Spleen (tissue), 11 donors: ENCODE measurements at regions not wholly inside any gene's neighbourhood (a gene's known extent, or its start where the extent isn't known, plus 50 kb on each side); places are given as distances from the start of the nearest gene placed in this dataset.

Experiments
- DNase-seq: peaks from one replicate; pipeline ENCODE4 v3.0.0-alpha.2; 2020
- H3K27ac ChIP-seq, 8 donors: fragments of 200-600 bp; sonication (generic) in 7 of 8; 1 replicate in 4 of 8; 2 replicates in 4 of 8; pipeline versions ENCODE4 v1.5.0 to v1.8.0; 2016 to 2021; ENCODE audit warnings: inconsistent platforms in 4 of 8, mild to moderate bottlenecking in 4 of 8, moderate library complexity in 1 of 8
- H3K27me3 ChIP-seq, 7 donors: fragments of 200-600 bp; sonication (generic) in 6 of 7; replicated peaks in 1 of 7; 1 replicate in 4 of 7; 2 replicates in 3 of 7; pipeline versions ENCODE4 v1.5.0 to v1.8.0; 2016 to 2021; ENCODE audit warnings: inconsistent platforms in 3 of 7, mild to moderate bottlenecking in 1 of 7
- H3K36me3 ChIP-seq, 6 donors: fragments of 200-600 bp; sonication (generic) in 5 of 6; 1 replicate in 4 of 6; 2 replicates in 2 of 6; pipeline versions ENCODE4 v1.5.0 to v1.8.0; 2016 to 2021; ENCODE audit warnings: inconsistent platforms in 2 of 6
- H3K4me1 ChIP-seq, 6 donors: fragments of 200-600 bp; sonication (generic) in 5 of 6; 1 replicate in 3 of 6; 2 replicates in 3 of 6; pipeline versions ENCODE4 v1.5.0 to v1.8.0; 2016 to 2021; ENCODE audit warnings: inconsistent platforms in 3 of 6
- H3K4me3 ChIP-seq, 8 donors: fragments of 200-600 bp; sonication (generic) in 7 of 8; 1 replicate in 4 of 8; 2 replicates in 4 of 8; pipeline versions ENCODE4 v1.5.0 to v1.8.0; 2016 to 2021; ENCODE audit warnings: inconsistent platforms in 4 of 8, mild to moderate bottlenecking in 4 of 8, moderate library complexity in 2 of 8
- H3K9me3 ChIP-seq, 8 donors: fragments of 200-600 bp; sonication (generic) in 7 of 8; 1 replicate in 4 of 8; 2 replicates in 4 of 8; pipeline versions ENCODE4 v1.5.0 to v1.8.0; 2016 to 2021; ENCODE audit warnings: inconsistent platforms in 4 of 8
- CTCF ChIP-seq, 11 experiments: fragments of 200-600 bp in 7 of 11; fragments of 450-650 bp in 4 of 11; sonication (generic) in 4 of 11; IDR thresholded peaks in 8 of 11; conservative IDR thresholded peaks in 3 of 11; 1 replicate in 7 of 11; 2 replicates in 4 of 11; pipeline versions ENCODE4 v1.4.0 to v1.8.0; 2016 to 2021; ENCODE audit warnings: antibody characterized with exemption in 11 of 11, inconsistent platforms in 4 of 11, mild to moderate bottlenecking in 1 of 11
- POLR2A ChIP-seq, 3 donors: fragments of 450-650 bp; IDR thresholded peaks; one replicate each; pipeline ENCODE4 v1.5.1; 2017; ENCODE audit warnings: antibody characterized with exemption in 3 of 3, mild to moderate bottlenecking in 1 of 3
- POLR2AphosphoS5 ChIP-seq, 3 donors: sonication (generic); formaldehyde crosslinking; IDR thresholded peaks; one replicate each; pipeline ENCODE4 v1.5.1; 2017; ENCODE audit warnings: antibody characterized with exemption in 3 of 3
- WGBS, 5 donors: extraction: QIAGEN DNeasy Blood & Tissue Kit in 3 of 5; methylation state at CpG; one replicate each; pipeline versions ENCODE4 v1.1.5 to v1.1.7; 2013 to 2018; 5-methylcytosine and 5-hydroxymethylcytosine counted together
- intact Hi-C: fragments of 100-400 bp; cut with DNase I; formaldehyde crosslinking; loops from one replicate; pipeline ENCODE4 v1.15.0; 2023; ENCODE audit warnings: low total_unique reads
- donor health status: healthy with polysubstance abuse.
- donor health status: DM: no; HTN: no; CAD: no; lungs with moderate emphysema.
- donor health status: DM: no; HTN: no; CAD: no.
- donor health status: Bipolar disorder and iron deficiency.
- donor health status: healthy.
- donor health status: DM: no; HTN: no; CAD: no.
- donor health status: DM: yes; HTN: yes; CAD: no.

GRCh38 chr12:116489116-116489515, 70.1 kb upstream of the MAP1LC3B2 start:
- TF ChIP-seq POLR2AphosphoS5 (IDR thresholded peaks at IDR 0.05) (no peak), POLR2A (IDR thresholded peaks at IDR 0.05) (no peak), CTCF (IDR thresholded peaks at IDR 0.05 in 8 of 11, conservative IDR thresholded peaks at IDR 0.05 in 3 of 11) (no peak)
- Histone ChIP-seq H3K4me3 (no peak overlapping the region), H3K36me3 (no peaks in the 10 kb centered on the region), H3K27ac (no peak overlapping the region), H3K27me3 (no peaks in the 10 kb centered on the region), H3K9me3 (peaks cover 0 to 25% (median 13%) of the 10 kb centered on the region in 8 donors), H3K4me1 (no peaks in the 10 kb centered on the region)
- DNase-seq = no peak
- WGBS, 5 donors = 65 to 96% (median 86%) methylated on average over 3 of the region's 3 CpGs
- intact Hi-C loops = no loop called here

- Histone ChIP-seq H3K27ac (no peak overlapping the region), H3K27me3 (no peaks in the 10 kb centered on the region), H3K36me3 (no peaks in the 10 kb centered on the region), H3K4me1 (no peaks in the 10 kb centered on the region), H3K4me3 (no peak overlapping the region), H3K9me3 (peaks cover 0 to 25% (median 13%) of the 10 kb centered on the region in 8 donors)
- no peak for DNase-seq
- 72 to 88% (median 86%) methylated on average over 2 of the region's 2 CpGs for WGBS, 5 donors
- TF ChIP-seq POLR2AphosphoS5 (IDR thresholded peaks at IDR 0.05) = no peak
- TF ChIP-seq CTCF (IDR thresholded peaks at IDR 0.05 in 8 of 11, conservative IDR thresholded peaks at IDR 0.05 in 3 of 11) = no peak
- TF ChIP-seq POLR2A (IDR thresholded peaks at IDR 0.05) = no peak
- intact Hi-C loops = no loop called here
Measured at GRCh38 chr12:116490471-116490870, 68.7 kb upstream of the MAP1LC3B2 start.

- intact Hi-C loops = no loop called here
- 85 to 94% (median 91%) methylated on average over 8 of the region's 8 CpGs for WGBS, 5 donors
- TF ChIP-seq POLR2A (IDR thresholded peaks at IDR 0.05) = no peak
- TF ChIP-seq POLR2AphosphoS5 (IDR thresholded peaks at IDR 0.05) = no peak
Measured at GRCh38 chr12:116492703-116493324, 66.4 kb upstream of the MAP1LC3B2 start.

GRCh38 chr12:116495260-116495659, 63.9 kb upstream of the MAP1LC3B2 start:
- intact Hi-C loops = no loop called here
- 50 to 100% (median 89%) methylated on average over 2 of the region's 2 CpGs for WGBS, 5 donors

More at GRCh38 chr12:116492703-116493324, 66.4 kb upstream of the MAP1LC3B2 start:
- Histone ChIP-seq H3K27ac (no peak overlapping the region), H3K36me3 (no peaks in the 10 kb centered on the region), H3K9me3 (peaks cover 0 to 14% (median 7%) of the 10 kb centered on the region in 8 donors), H3K27me3 (no peaks in the 10 kb centered on the region), H3K4me1 (no peaks in the 10 kb centered on the region), H3K4me3 (no peak overlapping the region)
- DNase-seq = no peak

More at GRCh38 chr12:116495260-116495659, 63.9 kb upstream of the MAP1LC3B2 start:
- Histone ChIP-seq H3K27ac (no peak overlapping the region), H3K4me1 (no peaks in the 10 kb centered on the region), H3K4me3 (no peak overlapping the region), H3K36me3 (no peaks in the 10 kb centered on the region), H3K9me3 (peaks cover 0 to 7% (median 0%) of the 10 kb centered on the region in 8 donors), H3K27me3 (no peaks in the 10 kb centered on the region)
- no peak for DNase-seq
- TF ChIP-seq POLR2AphosphoS5 (IDR thresholded peaks at IDR 0.05) (no peak), CTCF (IDR thresholded peaks at IDR 0.05 in 8 of 11, conservative IDR thresholded peaks at IDR 0.05 in 3 of 11) (no peak), POLR2A (IDR thresholded peaks at IDR 0.05) (no peak)
